ENCODE measurements at regions not wholly inside any gene's neighbourhood (a gene's known extent, or its start where the extent isn't known, plus 50 kb on each side); places are given as distances from the start of the nearest gene placed in this dataset.

DNA sequence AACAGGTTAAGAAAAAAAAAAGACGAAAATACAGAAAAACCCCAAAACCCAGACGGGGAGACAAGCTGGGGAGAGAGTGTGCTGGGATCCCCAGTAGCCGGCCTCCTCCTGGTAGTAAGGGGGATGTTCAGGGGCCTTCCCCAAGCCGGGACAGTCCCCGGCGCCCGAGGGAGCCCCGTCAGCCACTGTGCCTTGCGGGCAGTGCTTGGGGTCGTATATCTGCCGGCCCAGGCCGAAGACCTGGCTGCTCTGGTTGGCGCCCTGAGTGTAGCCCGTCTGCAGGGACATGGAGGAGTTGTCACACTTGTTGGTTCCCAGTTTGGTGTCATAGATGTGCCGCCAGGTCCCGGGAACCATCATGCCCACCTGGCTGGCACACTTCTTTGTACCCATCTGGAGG, 287.2 kb upstream of the GADL1 start:
- TF ChIP-seq, protein P1, sequence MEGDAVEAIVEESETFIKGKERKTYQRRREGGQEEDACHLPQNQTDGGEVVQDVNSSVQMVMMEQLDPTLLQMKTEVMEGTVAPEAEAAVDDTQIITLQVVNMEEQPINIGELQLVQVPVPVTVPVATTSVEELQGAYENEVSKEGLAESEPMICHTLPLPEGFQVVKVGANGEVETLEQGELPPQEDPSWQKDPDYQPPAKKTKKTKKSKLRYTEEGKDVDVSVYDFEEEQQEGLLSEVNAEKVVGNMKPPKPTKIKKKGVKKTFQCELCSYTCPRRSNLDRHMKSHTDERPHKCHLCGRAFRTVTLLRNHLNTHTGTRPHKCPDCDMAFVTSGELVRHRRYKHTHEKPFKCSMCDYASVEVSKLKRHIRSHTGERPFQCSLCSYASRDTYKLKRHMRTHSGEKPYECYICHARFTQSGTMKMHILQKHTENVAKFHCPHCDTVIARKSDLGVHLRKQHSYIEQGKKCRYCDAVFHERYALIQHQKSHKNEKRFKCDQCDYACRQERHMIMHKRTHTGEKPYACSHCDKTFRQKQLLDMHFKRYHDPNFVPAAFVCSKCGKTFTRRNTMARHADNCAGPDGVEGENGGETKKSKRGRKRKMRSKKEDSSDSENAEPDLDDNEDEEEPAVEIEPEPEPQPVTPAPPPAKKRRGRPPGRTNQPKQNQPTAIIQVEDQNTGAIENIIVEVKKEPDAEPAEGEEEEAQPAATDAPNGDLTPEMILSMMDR (IDR thresholded peaks at IDR 0.05; ENCODE audit: control insufficient read depth, insufficient read depth, low read depth, low read length, missing control alignments), result no peak
- DNase-seq (ENCODE audit: low read depth), result no peak
- no peak overlapping the region for H3K4me3 ChIP-seq (ENCODE audit: control insufficient read depth, low read depth, low read length)

DNA sequence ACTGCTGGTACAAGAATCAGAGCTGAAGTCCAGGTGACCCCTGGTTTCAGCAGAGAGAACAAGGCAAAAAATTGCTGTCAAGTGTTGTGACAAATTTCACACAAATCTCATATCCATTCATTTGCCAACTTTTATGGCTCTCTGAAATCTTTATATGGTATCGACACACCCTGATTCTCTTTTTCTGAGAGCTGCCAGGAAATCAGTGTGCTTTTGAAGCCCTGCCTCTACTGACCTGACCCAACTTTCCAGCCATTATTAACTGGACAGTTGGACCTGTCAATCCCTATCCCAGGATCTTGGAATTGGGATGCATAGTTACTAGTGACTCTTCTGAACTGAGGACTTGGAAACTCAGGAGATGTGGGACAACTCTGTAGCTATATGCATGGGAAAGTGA, 288.2 kb upstream of the GADL1 start:
- TF ChIP-seq, protein P1 (IDR thresholded peaks at IDR 0.05; ENCODE audit: control insufficient read depth, insufficient read depth, low read depth, low read length, missing control alignments), result no peak
- no peak for DNase-seq (ENCODE audit: low read depth)
- H3K4me3 ChIP-seq (ENCODE audit: control insufficient read depth, low read depth, low read length), result no peak overlapping the region

DNA sequence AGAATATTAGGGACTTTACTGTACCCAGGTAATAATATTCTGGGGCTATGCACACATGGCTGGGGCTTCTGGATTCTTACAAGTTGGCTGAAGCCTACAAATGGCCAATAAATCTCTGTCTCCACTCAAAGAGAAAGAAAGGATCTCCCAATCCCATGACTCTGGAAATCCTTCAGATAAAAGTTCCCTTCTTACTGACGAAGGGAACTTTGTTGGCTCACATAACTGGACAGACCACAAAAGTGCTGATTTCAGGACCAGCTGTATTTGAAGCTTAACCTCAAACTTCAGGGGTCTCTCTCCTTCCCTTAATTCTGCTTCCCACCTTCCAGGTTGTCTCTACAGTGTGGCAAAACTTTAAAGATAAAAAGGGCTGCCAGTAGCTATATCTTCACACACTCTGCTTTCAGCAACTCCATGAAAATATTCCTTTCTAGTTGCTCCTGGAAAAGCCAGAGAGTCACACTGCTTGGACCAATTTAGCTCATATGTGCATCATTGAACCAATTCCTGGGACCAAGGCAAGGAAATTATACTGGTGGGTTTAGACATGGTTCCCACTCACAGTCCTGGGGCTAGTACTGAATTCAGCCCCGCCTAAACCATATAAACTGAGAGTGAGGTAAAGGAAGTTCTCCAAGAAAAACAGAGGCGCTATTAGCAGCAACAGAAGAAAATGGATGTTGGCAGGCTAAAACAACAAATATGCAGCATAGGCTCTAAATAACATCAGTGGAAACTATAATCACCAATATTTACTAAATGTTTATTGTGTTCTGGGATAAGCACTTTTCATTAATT, 290.0 kb upstream of the GADL1 start:
- no peak overlapping the region for H3K4me3 ChIP-seq (ENCODE audit: control insufficient read depth, low read depth, low read length)
- TF ChIP-seq, protein P1 (IDR thresholded peaks at IDR 0.05; ENCODE audit: control insufficient read depth, insufficient read depth, low read depth, low read length, missing control alignments), result no peak
- no peak for DNase-seq (ENCODE audit: low read depth)

DNA sequence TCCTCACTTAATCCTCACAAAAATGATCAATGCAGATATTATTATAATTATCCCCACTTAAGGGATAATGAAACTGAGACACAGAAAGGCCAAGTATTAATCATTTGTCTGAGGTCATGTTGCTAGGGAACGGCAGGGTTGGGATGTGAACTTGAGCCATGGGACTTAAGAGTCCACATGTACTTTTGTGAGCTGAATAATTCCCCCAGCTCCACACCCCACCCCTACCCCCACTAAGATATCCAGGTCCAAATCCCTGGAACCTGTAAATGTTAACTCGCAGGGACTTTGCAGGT, 290.5 kb upstream of the GADL1 start:
- TF ChIP-seq, protein P1 (IDR thresholded peaks at IDR 0.05; ENCODE audit: control insufficient read depth, insufficient read depth, low read depth, low read length, missing control alignments), result no peak
- H3K4me3 ChIP-seq (ENCODE audit: control insufficient read depth, low read depth, low read length), result no peak overlapping the region
- no peak for DNase-seq (ENCODE audit: low read depth)

DNA sequence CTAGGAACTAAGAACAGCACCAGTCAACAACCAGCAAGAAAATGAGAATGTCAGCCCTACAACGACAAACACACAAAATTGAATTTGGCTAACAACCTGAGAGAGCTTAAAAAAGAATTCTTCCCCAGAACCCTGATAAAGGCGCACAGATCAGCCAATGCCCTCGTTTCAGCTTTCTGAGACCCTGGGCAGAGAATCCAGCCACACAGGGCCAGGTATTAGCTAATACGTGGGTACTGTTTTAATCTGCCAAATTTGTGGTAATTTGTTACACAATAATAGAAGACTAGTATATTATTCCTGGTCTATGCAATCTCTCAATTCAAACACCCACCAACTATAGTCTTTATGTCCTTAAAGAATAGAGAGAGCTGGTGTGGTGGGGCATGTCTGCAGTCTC, 291.6 kb upstream of the GADL1 start:
- DNase-seq (ENCODE audit: low read depth), result no peak
- H3K4me3 ChIP-seq (ENCODE audit: control insufficient read depth, low read depth, low read length), result no peak overlapping the region
- TF ChIP-seq, protein P1 (IDR thresholded peaks at IDR 0.05; ENCODE audit: control insufficient read depth, insufficient read depth, low read depth, low read length, missing control alignments), result no peak

DNA sequence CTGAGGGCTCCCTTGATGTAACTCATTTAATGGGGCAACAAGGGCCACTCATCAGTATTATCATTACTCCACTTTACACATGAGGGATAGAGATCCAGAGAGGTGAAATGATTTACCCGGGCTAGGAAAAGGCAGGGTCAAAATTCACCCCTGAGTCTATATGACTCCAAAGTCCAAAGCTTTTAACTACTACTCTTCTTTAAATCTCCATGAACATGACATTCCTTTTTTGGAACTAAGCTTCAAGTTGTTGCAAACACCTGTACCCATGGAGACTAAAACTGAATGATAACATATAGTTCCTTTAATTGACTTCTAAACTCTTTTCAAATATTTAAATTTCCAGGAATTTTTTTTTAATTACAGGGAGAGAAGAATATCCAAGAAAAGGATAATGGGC, 292.9 kb upstream of the GADL1 start:
- H3K4me3 ChIP-seq (ENCODE audit: control insufficient read depth, low read depth, low read length), result no peak overlapping the region
- TF ChIP-seq, protein P1 (IDR thresholded peaks at IDR 0.05; ENCODE audit: control insufficient read depth, insufficient read depth, low read depth, low read length, missing control alignments), result no peak

More for the DNA sequence above, 292.9 kb upstream of the GADL1 start:
- DNase-seq (ENCODE audit: low read depth), result no peak
